ENCODE measurements at regions not wholly inside any gene's neighbourhood (a gene's known extent, or its start where the extent isn't known, plus 50 kb on each side); places are given as distances from the start of the nearest gene placed in this dataset.

- no peak for TF ChIP-seq CTCF (IDR thresholded peaks at IDR 0.05; ENCODE audit: insufficient read depth, low read depth, low read length)
- no peak for TF ChIP-seq EZH2 (IDR thresholded peaks at IDR 0.05; ENCODE audit: insufficient read depth, low read length)
Measured at GRCh38 chr19:23507446-23507845, 112.2 kb upstream of the ZNF91 start.

Data from astrocyte (in vitro differentiated cells and primary cell).